ENCODE measurements at regions not wholly inside any gene's neighbourhood (a gene's known extent, or its start where the extent isn't known, plus 50 kb on each side); places are given as distances from the start of the nearest gene placed in this dataset.
A peak's percentile ranks its signal among the peaks of the same experiment; 100 is the strongest.

GRCh38 chr12:43009846-43010240 lies 420.3 kb upstream of the PRICKLE1 start:
- Histone ChIP-seq H3K4me1 (peaks cover 4% of the 10 kb centered on the region), H3K27me3 (no peaks in the 10 kb centered on the region), H3K79me2 (ENCODE audit: low read depth) (no peaks in the 10 kb centered on the region), H3K27ac (no peak overlapping the region), H3K36me3 (no peaks in the 10 kb centered on the region), H3K4me3 (no peak overlapping the region), H4K20me1 (ENCODE audit: low read depth) (no peaks in the 10 kb centered on the region), H3K4me2 (no peak overlapping the region), H2AFZ (replicated peaks) (no peak overlapping the region), H3K9ac (no peak overlapping the region), H3F3A (ENCODE audit: low read depth) (no peaks in the 10 kb centered on the region), H3K9me3 (ENCODE audit: low read depth) (no peaks in the 10 kb centered on the region)
- Mint-ChIP-seq H3K4me3 (no peak overlapping the region), H3K27me3 (ENCODE audit: insufficient read depth, low read depth) (peaks cover 2% of the 10 kb centered on the region), H3K27ac (no peak overlapping the region), H3K4me1 (peaks cover 14% of the 10 kb centered on the region), H3K36me3 (no peaks in the 10 kb centered on the region), H3K9me3 (peaks cover under 1% of the 10 kb centered on the region)
- DNase-seq (ENCODE audit: low spot score), result no peak
- no peak for TF ChIP-seq EZH2phosphoT487 (IDR thresholded peaks at IDR 0.05)
- no peak for TF ChIP-seq EZH2 (IDR thresholded peaks at IDR 0.05)
- TF ChIP-seq CTCF (IDR thresholded peaks at IDR 0.05), result no peak

GRCh38 chr12:43008953-43009845 lies 419.7 kb upstream of the PRICKLE1 start:
- Mint-ChIP-seq H3K4me1 (peaks cover 17% of the 10 kb centered on the region), H3K4me3 (no peak overlapping the region), H3K27me3 (ENCODE audit: insufficient read depth, low read depth) (peaks cover 2% of the 10 kb centered on the region), H3K27ac (peak overlapping the region; percentile 31), H3K9me3 (no peaks in the 10 kb centered on the region), H3K36me3 (no peaks in the 10 kb centered on the region)
- Histone ChIP-seq H3K36me3 (no peaks in the 10 kb centered on the region), H3K4me2 (no peak overlapping the region), H3K9me3 (ENCODE audit: low read depth) (no peaks in the 10 kb centered on the region), H3K79me2 (ENCODE audit: low read depth) (no peaks in the 10 kb centered on the region), H3K4me1 (peaks cover 7% of the 10 kb centered on the region), H3K4me3 (no peak overlapping the region), H3F3A (ENCODE audit: low read depth) (no peaks in the 10 kb centered on the region), H4K20me1 (ENCODE audit: low read depth) (no peaks in the 10 kb centered on the region), H3K27me3 (no peaks in the 10 kb centered on the region), H3K27ac (no peak overlapping the region), H2AFZ (replicated peaks) (no peak overlapping the region), H3K9ac (no peak overlapping the region)
- DNase-seq (ENCODE audit: low spot score), result no peak
- TF ChIP-seq EZH2phosphoT487 (IDR thresholded peaks at IDR 0.05), result no peak
- no peak for TF ChIP-seq EZH2 (IDR thresholded peaks at IDR 0.05)
- no peak for TF ChIP-seq CTCF (IDR thresholded peaks at IDR 0.05)

- TF ChIP-seq EZH2phosphoT487 (IDR thresholded peaks at IDR 0.05) (no peak), CTCF (IDR thresholded peaks at IDR 0.05) (no peak), EZH2 (IDR thresholded peaks at IDR 0.05) (no peak)
- Histone ChIP-seq H3K9ac (no peak overlapping the region), H3K36me3 (no peaks in the 10 kb centered on the region), H2AFZ (replicated peaks) (peak overlapping the region; percentile 66), H3F3A (ENCODE audit: low read depth) (no peaks in the 10 kb centered on the region), H4K20me1 (ENCODE audit: low read depth) (no peaks in the 10 kb centered on the region), H3K27ac (no peak overlapping the region), H3K27me3 (no peaks in the 10 kb centered on the region), H3K4me2 (no peak overlapping the region), H3K9me3 (ENCODE audit: low read depth) (no peaks in the 10 kb centered on the region), H3K4me1 (peaks cover 11% of the 10 kb centered on the region), H3K79me2 (ENCODE audit: low read depth) (no peaks in the 10 kb centered on the region), H3K4me3 (no peak overlapping the region)
- H3K4me1 Mint-ChIP-seq, result peaks cover 17% of the 10 kb centered on the region
- H3K4me3 Mint-ChIP-seq, result no peak overlapping the region
- H3K36me3 Mint-ChIP-seq, result no peaks in the 10 kb centered on the region
- peaks cover 5% of the 10 kb centered on the region for H3K27me3 Mint-ChIP-seq (ENCODE audit: insufficient read depth, low read depth)
- peak; percentile 5 for DNase-seq (ENCODE audit: low spot score)
- no peaks in the 10 kb centered on the region for H3K9me3 Mint-ChIP-seq
- H3K27ac Mint-ChIP-seq, result no peak overlapping the region
Observed at GRCh38 chr12:43004908-43005307, 415.4 kb upstream of the PRICKLE1 start.
